GM12878 (cell line): ENCODE measurements at regions not wholly inside any gene's neighbourhood (a gene's known extent, or its start where the extent isn't known, plus 50 kb on each side); places are given as distances from the start of the nearest gene placed in this dataset.

ENCODE experiments used
- ATAC-seq: fragments of 200-7000 bp; cut with Tn5 transposase; 3 replicates; pipeline ENCODE4 v1.9.1; 2020; ENCODE audit warnings: mild to moderate bottlenecking, moderate library complexity
- BruUV-seq: library from RNA; stranded (reverse); fragments of 400-500 nt; replicated peaks from 2 replicates; lab custom pipeline; 2021; lab: Mats Ljungman, UMichigan
- CTCF ChIA-PET: fragments of 300-600 bp; sonication (Branson Sonifier 250); formaldehyde crosslinking; extraction: SDS; loops from one replicate; lab custom pipeline; 2021; ENCODE audit warnings: inconsistent platforms; lab: Yijun Ruan, JAX
- POLR2A ChIA-PET: fragments of 350-600 bp; formaldehyde crosslinking; extraction: SDS; loops from one replicate; lab custom pipeline; 2021; ENCODE audit warnings: inconsistent platforms; lab: Charles Lee
- RAD21 ChIA-PET: fragments of 300-600 bp; sonication (Branson Sonifier 250); formaldehyde crosslinking; loops from one replicate; lab custom pipeline; 2023; ENCODE audit warnings: antibody characterized with exemption; ENCODE audit not compliant: unreplicated experiment; lab: Charles Lee
- SMC1A ChIA-PET: fragments of 300-600 bp; sonication (Branson Sonifier 250); formaldehyde crosslinking; loops from one replicate; lab custom pipeline; 2023; ENCODE audit not compliant: unreplicated experiment, uncharacterized antibody; lab: Charles Lee
- DNase-seq: peaks from one replicate; pipeline ENCODE4 v3.0.0-alpha.2; 2011; ENCODE audit warnings: low read depth, low spot score
- FAIRE-seq: peaks from 3 replicates; lab custom pipeline; 2011; peaks lifted over from hg19 to GRCh38; lab: Jason Lieb, UNC
- H2AFZ ChIP-seq: 2 replicates; pipeline ENCODE4 v1.6.0; 2011; ENCODE audit warnings: low read depth, low read length, control low read depth; ENCODE audit not compliant: control insufficient read depth
- H3K27ac ChIP-seq: 2 replicates; pipeline ENCODE4 v1.5.1; 2011; ENCODE audit warnings: control low read depth; ENCODE audit not compliant: control insufficient read depth, insufficient read depth
- H3K27me3 ChIP-seq, 2 experiments: replicated peaks in 1 of 2; 2 replicates each; pipeline versions ENCODE4 v1.6.0 to v1.6.1; 2011; ENCODE audit warnings: low read length in 1 of 2; ENCODE audit not compliant: control insufficient read depth in 2 of 2, insufficient read depth in 2 of 2
- H3K36me3 ChIP-seq, 2 experiments: 2 replicates each; pipeline ENCODE4 v1.5.1; 2011; ENCODE audit warnings: low read length in 1 of 2; ENCODE audit not compliant: control insufficient read depth in 2 of 2, insufficient read depth in 2 of 2
- H3K4me1 ChIP-seq: 2 replicates; pipeline ENCODE4 v1.6.1; 2011; ENCODE audit warnings: mild to moderate bottlenecking, low read length, moderate library complexity, mixed read lengths; ENCODE audit not compliant: control insufficient read depth, insufficient read depth
- H3K4me2 ChIP-seq: 2 replicates; pipeline ENCODE4 v1.6.0; 2011; ENCODE audit warnings: control low read depth; ENCODE audit not compliant: control insufficient read depth, insufficient read depth
- H3K4me3 ChIP-seq: fragments of 200-600 bp; sonication (generic); 2 replicates; pipeline ENCODE4 v1.5.1; 2016
- H3K79me2 ChIP-seq: 2 replicates; pipeline ENCODE4 v1.6.0; 2011; ENCODE audit warnings: low read length; ENCODE audit not compliant: control insufficient read depth, insufficient read depth
- H3K9ac ChIP-seq: 2 replicates; pipeline ENCODE4 v1.8.0; 2011; ENCODE audit warnings: low read length, control low read depth, mixed read lengths; ENCODE audit not compliant: control insufficient read depth, insufficient read depth
- H3K9me3 ChIP-seq: replicated peaks from 3 replicates; pipeline ENCODE4 v1.5.1; 2011; ENCODE audit warnings: mild to moderate bottlenecking, low read length; ENCODE audit not compliant: control insufficient read depth, insufficient read depth
- H4K20me1 ChIP-seq: 2 replicates; pipeline ENCODE4 v1.6.0; 2011; ENCODE audit not compliant: control insufficient read depth, insufficient read depth
- BACH1 ChIP-seq: fragments of 450-650 bp; IDR thresholded peaks from 2 replicates; pipeline ENCODE4 v1.6.1; 2017; ENCODE audit warnings: mild to moderate bottlenecking, borderline replicate concordance
- ETV6 ChIP-seq, 2 experiments: fragments of 450-650 bp in 1 of 2; IDR thresholded peaks in 1 of 2; conservative IDR thresholded peaks in 1 of 2; 2 replicates each; pipeline ENCODE4 v1.6.1; 2014; ENCODE audit warnings: antibody characterized with exemption in 1 of 2, borderline replicate concordance in 1 of 2, low read depth in 1 of 2, mild to moderate bottlenecking in 1 of 2, moderate library complexity in 1 of 2
- KLF5 ChIP-seq: fragments of 450-650 bp; IDR thresholded peaks from 2 replicates; pipeline ENCODE4 v1.6.1; 2014; ENCODE audit warnings: mild to moderate bottlenecking; ENCODE audit not compliant: partially characterized antibody
- MYC ChIP-seq: IDR thresholded peaks from 2 replicates; pipeline ENCODE4 v1.6.1; 2011; ENCODE audit warnings: mild to moderate bottlenecking, low read length, moderate library complexity, inconsistent platforms; ENCODE audit not compliant: insufficient read depth, insufficient replicate concordance, insufficient read length, severe bottlenecking
- SREBF2 ChIP-seq: IDR thresholded peaks from 2 replicates; pipeline ENCODE4 v1.6.1; 2012; ENCODE audit warnings: mild to moderate bottlenecking, low read length
- ZSCAN29 ChIP-seq: fragments of 450-650 bp; IDR thresholded peaks from 2 replicates; pipeline ENCODE4 v1.6.1; 2017; ENCODE audit warnings: mild to moderate bottlenecking, moderate library complexity
- whole genome bisulfite sequencing: methylation state at CpG from one replicate; pipeline ENCODE4 v1.1.6; 2016; ENCODE audit warnings: low lambda C conversion rate; ENCODE audit not compliant: insufficient replicate concordance, insufficient coverage; ENCODE audit errors: missing lambda C conversion rate; 5-methylcytosine and 5-hydroxymethylcytosine counted together
- in situ Hi-C: fragments of 300-500 bp; cut with MboI; formaldehyde crosslinking; loops from 9 replicates; pipeline ENCODE4 v1.14.3; 2018; ENCODE audit warnings: mixed read lengths
- intact Hi-C: fragments of 100-400 bp; cut with micrococcal nuclease; formaldehyde crosslinking; loops from one replicate; pipeline ENCODE4 v1.14.2; 2022; ENCODE audit not compliant: unreplicated experiment

DNA sequence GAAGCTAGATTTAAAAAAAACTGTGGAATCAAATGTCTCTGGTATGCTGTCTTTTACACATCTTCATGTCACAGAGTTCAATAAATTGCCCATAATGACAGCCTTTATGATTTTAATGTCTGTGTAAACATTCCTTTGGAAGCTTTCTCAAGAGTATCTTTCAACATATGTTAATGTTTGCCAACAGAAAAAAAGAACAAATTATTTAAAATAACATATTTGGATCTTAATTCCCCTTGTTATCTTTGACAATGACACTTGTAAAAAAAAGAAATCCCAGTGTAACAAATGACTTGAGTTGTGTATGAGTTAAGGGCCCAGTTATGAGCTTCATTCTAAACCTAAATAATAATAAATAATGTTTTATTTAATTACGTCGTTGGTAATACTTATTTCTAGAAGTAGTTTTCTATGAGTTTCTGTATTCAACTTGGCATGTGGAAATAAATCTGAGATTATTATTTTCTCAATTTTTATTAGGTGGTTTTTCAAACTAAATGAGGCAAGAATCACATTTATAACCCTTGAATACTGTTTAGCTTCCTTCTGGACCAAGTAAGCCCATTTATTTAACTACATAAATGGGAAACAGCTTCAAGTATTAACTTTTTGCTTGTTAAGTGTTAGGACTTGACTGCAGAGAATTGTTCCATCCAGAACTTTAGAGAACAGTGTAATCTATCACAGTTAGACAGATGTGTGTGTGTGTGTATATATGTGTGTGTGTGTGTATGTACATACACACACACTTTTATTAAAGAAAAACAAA is 182.1 kb downstream of the POSTN start:
- Histone ChIP-seq H3K36me3 (no peaks in the 10 kb centered on the region), H3K4me3 (no peak overlapping the region), H2AFZ (no peak overlapping the region), H3K9me3 (no peaks in the 10 kb centered on the region), H3K79me2 (no peaks in the 10 kb centered on the region), H4K20me1 (no peaks in the 10 kb centered on the region), H3K27me3 (no peaks in the 10 kb centered on the region), H3K4me1 (no peaks in the 10 kb centered on the region), H3K4me2 (no peak overlapping the region), H3K9ac (no peak overlapping the region), H3K27ac (no peak overlapping the region)
- no TSS peak for BruUV-seq
- in situ Hi-C loops (no loop called here), intact Hi-C loops (no loop called here)
- FAIRE-seq (no peak), DNase-seq (no peak), ATAC-seq (no peak)
- ChIA-PET RAD21 (no interaction called here), POLR2A (no interaction called here), SMC1A (no interaction called here), CTCF (no interaction called here)
- no peak for TF ChIP-seq BACH1
- 79% methylated on average over 2 of the region's 2 CpGs for WGBS

DNA sequence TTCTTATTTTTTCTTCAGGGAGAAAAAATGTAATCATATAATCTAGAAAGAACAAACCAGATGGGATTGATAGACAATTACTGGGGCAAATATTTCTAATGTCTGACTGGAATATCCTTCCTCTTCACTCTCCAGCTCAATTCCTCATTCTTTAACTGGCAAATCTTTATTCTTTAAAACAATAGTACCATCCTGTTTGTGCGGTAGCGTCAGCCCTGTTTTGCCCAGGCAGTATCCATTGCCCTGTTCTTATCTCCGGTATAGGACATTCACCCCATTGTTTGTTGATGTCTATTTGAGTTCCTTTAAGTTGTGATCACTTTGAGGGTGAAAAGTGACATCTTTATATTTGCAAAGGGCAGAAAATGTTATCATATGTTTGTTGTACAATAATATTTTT is 185.4 kb downstream of the POSTN start:
- no peak for FAIRE-seq

More for the DNA sequence above, 185.4 kb downstream of the POSTN start:
- H3K4me1 ChIP-seq, result no peaks in the 10 kb centered on the region
- H3K27me3 ChIP-seq, result no peaks in the 10 kb centered on the region
- H3K79me2 ChIP-seq, result no peaks in the 10 kb centered on the region
- H4K20me1 ChIP-seq, result no peaks in the 10 kb centered on the region
- no peaks in the 10 kb centered on the region for H3K36me3 ChIP-seq
- H3K4me3 ChIP-seq, result no peak overlapping the region
- POLR2A ChIA-PET, result no interaction called here
- intact Hi-C loops, result no loop called here
- TF ChIP-seq ZSCAN29, result no peak
- TF ChIP-seq SREBF2, result no peak
- TF ChIP-seq ETV6 (conservative IDR thresholded peaks at IDR 0.05 in 1 of 2, IDR thresholded peaks at IDR 0.05 in 1 of 2; ENCODE audit: borderline replicate concordance in 1 of 2, low read depth in 1 of 2), result no peak
- TF ChIP-seq KLF5, result no peak
- TF ChIP-seq MYC, result no peak
- TF ChIP-seq, all 136 proteins: peak for 0
- SMC1A ChIA-PET, result no interaction called here
- Histone ChIP-seq H3K9me3 (no peaks in the 10 kb centered on the region), H3K27ac (no peak overlapping the region), H3K4me2 (no peak overlapping the region), H3K9ac (no peak overlapping the region), H2AFZ (no peak overlapping the region)
- no peak for DNase-seq
- CTCF ChIA-PET, result no interaction called here
- in situ Hi-C loops, result no loop called here
- 24% methylated on average over 3 of the region's 3 CpGs for WGBS
- no TSS peak for BruUV-seq
- RAD21 ChIA-PET, result no interaction called here
- no peak for ATAC-seq
